NCI-H524 treated with DMSO at 0.1 percent for 48 hours (cell line): ENCODE measurements at regions not wholly inside any gene's neighbourhood (a gene's known extent, or its start where the extent isn't known, plus 50 kb on each side); places are given as distances from the start of the nearest gene placed in this dataset.

Experiments
- DNase-seq: peaks from one replicate; lab custom pipeline; 2025; lab: John Stamatoyannopoulos, UW

DNA sequence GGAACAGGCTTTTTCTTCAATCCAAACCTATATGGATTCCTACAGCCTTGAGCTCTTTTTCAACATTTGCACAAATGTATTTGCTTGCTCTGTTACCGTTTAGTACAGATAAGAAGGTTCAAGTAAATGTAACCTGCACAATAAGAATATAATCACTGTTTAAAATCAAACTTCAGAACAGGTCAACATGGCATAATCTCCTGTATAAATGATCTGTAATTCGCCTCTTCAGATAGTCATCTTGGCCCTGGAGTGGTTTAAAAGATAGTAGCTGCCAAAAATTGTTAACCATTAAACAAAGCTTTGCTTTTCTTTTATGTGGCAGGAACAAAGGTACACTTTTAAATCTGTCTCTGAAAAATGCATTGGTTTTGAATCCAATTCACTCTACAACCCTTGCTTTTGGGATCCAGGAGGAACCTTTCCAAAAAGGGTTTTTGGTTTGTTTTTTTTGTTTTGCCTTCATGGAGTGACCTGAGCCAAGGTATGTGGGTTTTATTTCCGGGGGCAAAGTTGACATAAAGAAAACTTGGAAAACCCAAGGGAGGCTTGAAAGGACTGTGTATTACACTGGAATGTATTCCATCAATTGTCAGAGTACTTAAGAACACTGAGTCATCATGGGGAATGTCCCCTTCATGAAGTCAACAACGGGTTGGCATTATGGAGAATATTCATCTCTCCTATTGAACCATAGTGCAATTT is 210.4 kb upstream of the HCCS start:
- no peak for DNase-seq

DNA sequence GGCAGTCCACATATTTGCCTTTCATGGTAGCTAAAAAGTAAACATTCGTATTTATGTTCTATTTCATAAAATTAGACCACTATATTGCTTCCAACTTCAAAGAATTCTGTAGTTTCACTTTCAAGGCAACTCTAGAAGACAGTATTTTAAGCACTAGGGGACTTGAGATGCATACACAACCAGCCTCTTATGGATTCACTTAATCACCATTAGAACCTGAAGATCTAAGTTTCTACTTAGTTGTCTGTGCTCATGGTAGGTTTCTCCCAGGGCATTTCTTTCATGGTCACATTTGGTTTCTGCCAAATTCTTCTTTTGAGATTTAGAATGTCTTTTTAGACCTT is 209.9 kb upstream of the HCCS start:
- DNase-seq, result no peak

DNA sequence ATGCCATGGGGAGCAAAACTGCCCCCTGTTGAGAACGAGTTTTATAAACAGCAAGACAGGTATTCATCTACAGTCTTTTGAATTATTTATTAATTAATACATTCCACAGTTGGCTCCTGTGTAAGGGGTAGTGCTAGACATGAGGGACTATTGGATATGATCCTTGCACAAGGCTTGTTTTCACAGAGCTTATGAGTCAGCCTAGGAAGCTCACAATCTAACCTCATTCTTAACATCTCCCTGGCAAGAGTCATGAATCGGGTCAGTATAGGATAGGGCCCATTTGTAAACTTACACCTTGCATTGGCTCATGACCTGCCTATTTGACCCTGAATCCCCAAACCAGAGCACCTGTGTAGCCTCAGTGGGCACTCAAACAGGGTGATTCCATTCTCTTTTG is 209.1 kb upstream of the HCCS start:
- no peak for DNase-seq

DNA sequence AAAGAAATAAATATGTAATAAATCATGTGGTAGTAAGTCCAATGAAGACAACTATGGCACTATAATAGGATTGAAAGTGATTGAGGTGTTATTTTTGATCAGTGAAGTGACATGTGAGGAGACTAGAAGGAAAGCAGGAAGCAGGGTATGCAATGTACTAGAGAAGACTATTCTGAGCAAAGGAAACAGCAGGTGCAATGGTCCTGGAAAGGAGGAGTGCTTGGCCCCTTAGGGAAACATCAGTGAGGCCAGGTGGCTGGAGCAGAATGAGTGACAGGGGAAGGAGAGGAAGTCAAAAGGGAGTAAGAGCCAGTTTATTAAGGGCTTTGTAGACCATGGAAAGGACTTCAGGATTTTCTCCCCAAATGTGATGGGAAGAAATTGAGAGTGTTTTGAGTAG is 207.6 kb upstream of the HCCS start:
- no peak for DNase-seq

DNA sequence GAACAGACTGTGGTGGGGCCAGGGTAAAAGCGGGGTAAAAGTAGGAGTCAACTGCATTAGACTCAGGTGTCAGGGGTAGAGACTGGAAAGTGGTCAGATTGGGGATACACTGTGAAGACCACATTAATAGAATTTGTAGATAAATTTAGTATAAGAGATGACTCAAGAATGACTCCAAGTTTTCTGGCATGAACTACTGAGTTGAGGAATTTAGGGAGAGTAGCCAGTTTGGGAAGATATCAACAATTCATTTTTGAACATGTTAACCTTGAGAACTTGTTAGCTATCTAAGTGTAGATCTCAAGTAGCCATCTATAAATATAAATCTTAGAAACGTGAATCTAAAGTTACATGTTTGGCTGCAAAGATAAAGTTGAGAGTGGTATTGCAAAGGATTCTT is 206.9 kb upstream of the HCCS start:
- DNase-seq, result no peak

DNA sequence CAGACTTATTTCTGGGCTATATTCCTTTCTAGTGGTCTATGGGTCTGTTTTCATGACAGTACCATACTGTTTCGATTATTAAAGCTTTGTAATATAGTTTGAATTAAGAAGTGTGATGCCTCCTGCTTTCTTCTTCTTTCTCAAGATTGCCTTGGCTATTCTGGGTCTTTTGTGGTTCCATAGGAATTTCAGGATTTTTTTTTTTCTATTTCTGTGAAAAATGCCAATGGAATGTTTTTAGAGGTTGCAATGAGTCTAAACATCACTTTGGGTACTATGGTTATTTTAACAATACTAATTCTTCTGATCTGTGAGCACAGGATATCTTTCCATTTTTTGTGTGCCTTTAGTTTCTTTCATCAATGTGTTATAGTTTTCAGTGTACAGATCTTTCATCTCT is 204.3 kb upstream of the HCCS start:
- no peak for DNase-seq

DNA sequence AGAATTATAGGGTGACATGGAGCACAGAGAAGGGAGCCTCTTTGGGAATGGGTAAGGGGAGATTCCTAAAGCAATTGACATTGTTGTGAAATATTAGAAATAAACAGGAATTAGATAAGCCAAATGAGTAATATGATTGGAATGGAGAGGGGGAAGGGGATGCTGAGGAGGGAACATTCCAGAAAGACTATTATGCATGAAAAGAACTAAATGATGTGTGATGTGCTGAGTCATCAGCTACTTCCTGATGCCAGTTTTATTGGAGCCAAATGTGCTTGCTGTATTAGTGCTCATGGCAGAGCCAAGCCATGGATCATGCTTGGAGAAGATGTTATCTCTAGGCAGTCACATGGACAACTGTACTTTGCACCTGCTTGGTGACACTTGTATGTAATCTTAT is 189.0 kb upstream of the HCCS start:
- no peak for DNase-seq

DNA sequence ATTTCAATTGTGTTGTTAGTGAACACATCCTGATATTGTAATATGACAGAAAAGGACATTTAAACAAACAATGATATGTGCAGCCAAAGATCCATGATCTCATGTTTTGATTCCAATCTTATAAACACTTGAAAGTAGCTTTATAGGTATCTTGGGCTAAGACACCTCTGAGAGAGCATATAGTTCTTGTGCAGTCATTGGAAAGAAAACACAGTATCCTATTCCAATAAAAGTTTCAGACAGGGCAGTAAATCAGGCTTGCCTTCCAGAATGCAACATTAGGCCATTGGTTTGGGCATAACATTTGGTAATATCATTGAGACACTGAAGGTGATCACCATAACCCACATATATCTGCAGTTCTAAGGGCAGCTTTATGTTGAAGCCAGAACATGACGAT is 188.3 kb upstream of the HCCS start:
- DNase-seq, result no peak

DNA sequence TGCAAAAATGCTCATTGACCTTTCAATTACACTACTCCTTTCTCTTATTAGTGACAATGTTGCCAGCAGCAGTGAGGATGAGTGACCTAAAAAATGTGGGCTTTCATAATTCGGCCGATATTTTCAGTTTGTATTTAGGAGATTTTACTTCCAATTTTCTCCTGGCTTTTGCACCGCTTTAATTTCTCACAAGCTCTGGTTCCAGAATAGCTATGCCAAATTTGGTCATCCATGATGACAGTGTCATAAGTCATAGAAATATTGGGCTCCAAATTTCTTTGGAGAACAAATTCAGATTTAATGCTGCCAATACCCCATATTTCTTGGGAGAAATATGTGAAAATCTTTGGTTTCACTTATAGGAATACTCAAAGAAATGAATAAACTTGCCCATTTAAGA is 187.7 kb upstream of the HCCS start:
- DNase-seq, result no peak

DNA sequence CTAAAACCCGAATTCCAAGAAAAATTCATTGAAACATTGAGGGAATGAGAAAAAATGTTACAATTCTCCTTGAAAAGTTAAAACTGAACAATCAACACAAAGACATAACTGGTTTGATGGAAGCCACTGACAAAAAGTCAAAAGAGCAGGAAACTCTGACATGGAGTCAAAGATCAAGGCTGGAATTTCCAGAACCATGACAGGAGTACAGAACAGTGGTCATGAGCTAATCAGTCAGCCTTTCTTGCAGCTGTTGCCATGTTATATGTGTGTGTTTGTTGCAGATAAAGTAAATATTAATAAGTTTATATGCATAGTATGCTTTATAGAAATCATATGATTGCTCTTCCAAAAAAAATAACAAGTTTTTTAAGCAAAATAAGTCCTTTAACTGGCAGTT is 184.7 kb upstream of the HCCS start:
- no peak for DNase-seq

DNA sequence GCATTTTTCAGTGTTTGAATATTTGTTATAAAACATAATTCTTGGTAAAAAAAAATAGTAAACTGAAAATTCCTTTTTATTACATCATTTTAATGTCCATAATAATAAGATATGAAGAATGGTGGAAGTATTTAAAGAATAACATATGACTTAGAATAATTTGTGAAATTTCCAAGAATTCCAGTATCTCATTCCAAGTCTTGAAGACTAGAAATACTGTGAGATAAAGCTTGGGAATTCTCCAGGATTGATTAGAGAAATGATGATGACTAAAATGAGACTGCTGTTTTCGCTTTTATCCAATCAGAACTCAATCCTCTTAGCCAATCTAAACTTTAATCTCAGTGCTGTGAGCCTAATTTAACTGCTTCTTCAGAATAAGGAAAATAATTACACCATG is 184.2 kb upstream of the HCCS start:
- DNase-seq, result no peak

DNA sequence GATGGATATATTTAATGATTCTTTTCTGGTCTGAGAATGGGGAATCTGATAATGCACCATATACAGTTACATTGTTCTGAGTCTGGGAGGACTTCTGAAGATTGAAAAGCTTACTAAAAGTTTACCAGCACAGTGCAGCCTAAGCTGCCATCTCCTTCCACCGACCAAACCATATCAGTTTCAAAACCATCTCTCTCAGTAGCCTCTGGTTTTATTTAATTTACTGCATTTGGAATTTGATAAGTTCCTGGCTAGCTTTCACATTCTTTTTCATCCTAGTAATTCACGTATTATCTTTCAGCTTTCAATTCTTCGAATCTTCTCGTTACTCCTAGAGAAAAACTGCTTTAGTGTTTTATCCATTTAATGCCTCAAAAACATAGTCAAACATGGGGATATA is 181.4 kb upstream of the HCCS start:
- no peak for DNase-seq

DNA sequence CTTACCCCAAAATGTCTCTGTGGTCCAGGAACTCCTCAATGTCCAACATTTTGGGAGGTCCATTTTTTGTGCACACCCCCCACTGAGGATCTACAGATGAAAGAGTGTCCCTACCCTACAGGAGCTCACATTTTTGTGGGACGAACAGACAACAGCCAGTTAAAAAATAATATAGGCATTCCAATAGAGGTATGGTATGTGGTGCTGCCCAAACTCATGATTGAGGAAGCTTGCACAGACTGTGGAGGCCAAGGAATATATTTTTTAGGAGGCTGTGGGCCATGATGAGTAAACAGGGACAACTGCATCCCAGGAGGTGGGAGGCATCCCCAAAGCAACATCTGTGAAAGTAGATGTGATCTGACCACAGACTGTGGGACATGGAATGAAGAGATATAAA is 181.0 kb upstream of the HCCS start:
- DNase-seq, result no peak

DNA sequence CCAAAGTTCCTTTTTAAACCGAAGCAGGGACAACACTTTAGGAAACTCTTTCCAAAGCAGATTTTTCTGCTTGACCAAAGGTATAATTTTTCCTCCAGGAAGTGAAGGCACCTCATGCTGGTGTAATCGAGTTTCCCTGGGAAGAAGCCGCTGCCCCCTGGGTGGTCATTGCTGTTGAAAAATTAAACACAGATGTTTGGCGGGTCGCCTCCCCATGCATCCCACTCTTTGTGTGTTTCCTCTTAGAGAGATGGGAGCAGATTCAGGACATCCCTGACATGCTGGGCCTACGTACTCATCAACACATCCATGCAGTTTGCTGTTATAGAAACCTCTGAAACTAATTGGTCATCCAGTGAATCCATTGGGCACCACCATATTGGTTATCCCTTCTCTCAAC is 179.2 kb upstream of the HCCS start:
- no peak for DNase-seq

DNA sequence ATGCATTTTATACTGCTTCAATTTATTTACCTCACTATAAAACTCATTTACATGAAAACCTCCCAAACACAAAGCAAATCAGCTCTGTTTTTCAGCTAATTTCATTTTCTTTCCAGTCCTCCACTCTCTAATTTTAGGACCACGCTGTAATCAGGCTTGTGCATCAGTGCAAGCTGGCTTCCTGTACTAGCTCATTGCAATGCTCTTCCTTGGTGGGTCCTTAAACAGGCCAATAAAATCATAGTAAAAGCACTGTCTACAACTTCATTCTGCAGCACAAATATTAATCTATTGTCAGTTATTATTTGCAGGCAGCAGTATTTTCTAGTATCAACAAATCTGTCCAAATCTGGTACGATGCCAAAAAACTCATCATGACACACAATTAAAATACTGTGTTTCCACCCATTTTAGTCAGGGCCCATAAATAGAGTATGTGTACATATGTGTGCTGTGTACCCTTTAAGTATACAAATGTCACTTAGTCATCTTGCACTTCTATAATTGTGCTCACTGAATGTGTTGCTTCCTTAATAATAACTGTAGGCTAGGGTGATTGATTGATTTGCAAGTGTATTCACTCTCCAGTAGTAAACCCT is 178.2 kb upstream of the HCCS start:
- no peak for DNase-seq

DNA sequence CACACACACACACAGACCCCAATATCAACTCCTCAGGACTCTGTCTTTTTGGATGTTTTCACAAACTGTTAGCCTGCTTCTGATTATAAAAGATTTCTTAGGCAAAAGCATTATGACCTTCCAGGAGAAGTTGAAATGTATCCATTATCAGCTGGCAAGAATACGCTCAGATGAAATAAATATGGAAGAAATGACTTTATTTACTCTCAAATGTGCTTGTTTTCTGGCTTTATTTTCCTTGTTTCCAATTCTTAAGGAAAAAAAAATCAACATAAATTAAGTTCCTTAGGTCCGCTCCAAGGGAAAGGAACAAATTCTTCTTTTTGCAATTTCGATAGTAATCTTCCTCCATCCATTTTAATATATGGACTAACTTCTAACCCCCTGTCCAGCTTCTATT is 175.6 kb upstream of the HCCS start:
- no peak for DNase-seq

DNA sequence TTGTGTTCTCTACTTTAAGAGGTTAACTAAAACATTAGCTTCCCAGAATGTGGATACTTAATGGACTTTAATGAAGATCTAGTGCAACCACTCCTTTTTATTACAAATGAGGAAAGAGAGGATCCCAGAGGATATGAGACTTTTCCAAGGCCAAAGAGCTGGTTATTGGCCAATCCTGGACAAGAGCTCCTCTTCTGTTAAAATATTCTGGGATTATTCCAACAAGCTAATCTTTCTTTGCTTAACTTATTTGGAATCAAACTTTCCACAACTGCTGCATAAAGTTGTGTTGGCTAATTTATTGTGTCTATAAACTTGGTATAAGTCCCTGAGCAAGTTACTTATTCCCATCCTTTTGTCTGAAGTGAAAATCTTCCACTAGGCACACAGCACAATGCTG is 174.2 kb upstream of the HCCS start:
- DNase-seq, result no peak

DNA sequence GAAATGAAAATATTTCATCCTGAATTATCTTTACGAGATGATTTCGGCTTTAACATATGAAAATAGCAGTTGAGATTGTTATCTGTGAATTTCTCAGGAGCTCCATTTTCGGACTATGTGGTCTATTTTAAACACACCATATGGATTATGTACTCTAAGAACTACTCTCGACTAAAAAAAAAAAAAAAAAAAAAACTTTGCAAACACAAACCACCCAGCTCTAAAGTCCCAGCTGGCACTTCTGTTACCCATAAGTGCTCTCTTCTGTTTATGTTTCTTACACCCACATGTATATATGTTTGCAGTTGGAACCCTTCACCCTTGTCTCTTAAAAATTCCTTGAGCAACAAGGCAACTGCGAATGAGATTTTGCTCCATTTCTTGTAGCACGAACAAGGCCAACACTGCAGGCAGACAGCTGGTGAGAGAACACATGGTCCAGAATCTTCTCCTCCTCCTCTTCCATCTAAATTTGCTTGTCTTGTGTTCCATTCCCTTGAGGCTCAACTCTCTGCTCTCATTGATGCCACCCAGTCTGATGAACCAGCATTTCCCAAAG is 172.7 kb upstream of the HCCS start:
- DNase-seq, result no peak

DNA sequence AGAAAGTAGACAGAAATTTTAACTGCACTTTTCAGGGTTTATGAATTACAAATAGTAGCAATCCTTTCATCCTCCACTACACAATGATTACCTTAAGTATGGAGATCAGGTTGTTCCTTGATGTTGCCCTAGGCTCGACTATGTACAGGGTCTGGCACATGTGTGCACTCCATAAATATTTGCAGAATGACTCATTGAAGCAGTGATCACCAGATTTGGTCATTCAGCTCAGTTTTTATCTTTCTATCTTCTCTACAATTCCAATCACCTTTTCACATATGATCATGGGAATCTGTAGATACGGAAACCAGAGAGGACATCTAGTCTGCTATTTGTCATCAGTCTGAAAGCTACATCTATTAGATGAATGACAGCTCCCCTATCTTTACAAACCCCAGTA is 171.7 kb upstream of the HCCS start:
- DNase-seq, result no peak

DNA sequence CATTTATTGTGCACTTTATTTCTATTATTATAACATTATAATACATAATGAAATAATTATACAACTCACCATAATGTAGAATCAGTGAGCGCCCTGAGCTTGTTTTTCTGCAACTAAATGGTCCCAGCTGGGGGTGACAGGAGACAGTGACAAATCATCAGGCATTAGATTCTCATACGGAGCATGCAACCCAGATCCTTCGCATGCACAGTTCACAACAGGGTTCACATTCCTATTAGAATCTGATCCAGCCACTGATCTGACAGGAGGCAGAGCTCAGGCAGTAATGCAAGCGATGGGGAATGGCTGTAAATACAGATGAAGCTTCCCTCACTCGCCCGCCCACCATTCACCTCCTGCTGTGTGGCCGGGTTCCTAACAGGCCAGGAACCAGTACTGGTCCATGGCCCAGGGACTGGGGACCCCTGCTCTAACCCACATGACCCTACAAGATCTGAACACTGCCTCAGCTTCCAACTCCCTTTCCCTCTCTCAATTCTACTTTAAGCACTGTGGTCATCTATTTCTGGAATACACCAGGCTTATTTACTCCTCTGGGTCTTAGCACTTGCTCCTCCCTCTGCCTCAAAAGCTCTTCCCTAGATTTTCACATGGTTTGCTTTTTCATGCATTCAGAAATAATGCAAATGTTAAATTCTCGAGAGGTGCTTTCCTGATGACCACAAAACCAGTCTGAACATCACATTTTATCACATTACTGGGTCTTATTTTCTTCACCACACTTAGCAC is 166.8 kb upstream of the HCCS start:
- no peak for DNase-seq

DNA sequence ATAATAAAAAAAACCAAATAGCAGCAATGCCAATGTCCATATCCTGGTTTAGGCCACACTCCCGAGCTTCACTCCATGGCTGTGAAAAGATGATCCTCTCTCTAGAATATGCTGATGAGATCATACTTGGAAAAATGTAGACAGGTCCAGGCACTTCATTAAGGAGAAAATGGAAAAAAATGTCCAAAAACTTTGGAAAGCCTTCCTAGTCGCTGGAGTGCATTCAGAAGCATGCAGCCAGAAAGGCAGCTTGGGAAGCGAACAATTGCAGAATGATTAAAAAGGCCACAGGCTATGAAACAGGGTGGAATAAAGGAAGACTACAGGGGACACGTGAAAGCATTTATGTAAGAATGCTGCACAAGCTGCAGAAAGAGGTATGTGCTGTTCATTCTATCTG is 165.6 kb upstream of the HCCS start:
- DNase-seq, result no peak

DNA sequence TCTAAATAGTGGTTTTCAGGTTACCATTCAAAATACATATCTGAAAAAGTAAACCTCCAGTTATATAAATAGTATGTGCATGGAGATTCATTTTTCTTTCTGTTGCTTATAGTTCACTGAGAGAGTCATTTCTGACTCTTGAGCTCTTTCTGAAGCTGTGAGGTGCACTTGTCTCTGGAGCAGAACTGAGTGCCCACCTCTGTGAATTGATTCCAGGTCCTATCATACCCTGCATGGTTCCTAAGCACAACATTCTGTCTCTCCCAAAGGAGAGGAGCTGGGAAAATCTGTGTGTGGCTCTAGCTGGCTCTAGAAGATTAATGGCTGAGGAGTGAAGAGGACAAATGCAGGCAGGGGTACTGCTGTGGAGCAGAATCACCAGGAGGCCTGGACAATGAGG is 161.6 kb upstream of the HCCS start:
- DNase-seq, result no peak

DNA sequence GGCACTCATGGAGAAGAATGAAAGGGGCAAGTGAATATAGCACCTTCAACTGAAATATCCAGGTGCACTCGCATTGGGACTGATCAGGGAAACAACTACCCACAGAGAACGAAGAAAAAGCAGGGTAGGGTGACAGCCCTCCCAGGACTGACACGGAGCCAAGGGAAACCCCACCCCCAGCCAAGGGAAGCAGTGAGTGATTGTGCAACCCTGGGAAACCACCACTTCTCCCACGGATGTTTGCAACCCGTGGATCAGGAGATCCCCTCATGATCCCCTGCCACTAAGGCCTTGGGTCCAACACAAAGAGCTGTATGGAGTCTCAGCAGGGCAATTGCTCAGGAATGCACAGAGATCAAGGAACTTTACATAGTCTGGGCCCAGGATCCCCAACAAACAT is 158.5 kb upstream of the HCCS start:
- no peak for DNase-seq
